ENCODE measurements at regions not wholly inside any gene's neighbourhood (a gene's known extent, or its start where the extent isn't known, plus 50 kb on each side); places are given as distances from the start of the nearest gene placed in this dataset.

DNA sequence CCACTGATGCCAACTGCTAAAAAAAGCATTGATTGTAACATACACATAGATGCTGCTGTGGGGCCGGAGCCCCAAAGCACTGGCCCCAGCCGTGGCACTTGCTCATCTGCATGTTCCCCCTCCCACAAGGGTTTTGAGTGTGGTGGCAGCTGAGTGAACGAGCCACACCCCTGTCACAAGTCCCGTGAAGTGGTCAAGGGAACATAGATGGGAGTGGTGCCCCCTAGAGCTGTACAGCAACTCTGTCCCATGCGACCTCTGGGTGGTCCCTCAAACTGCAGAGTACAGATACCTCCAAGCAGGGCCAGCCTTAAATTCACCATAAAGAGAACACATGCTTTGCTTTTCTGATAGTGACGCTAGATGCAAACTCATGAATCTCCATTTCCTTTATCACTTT is 503.3 kb upstream of the NRP1 start:
- TF ChIP-seq, protein P1, sequence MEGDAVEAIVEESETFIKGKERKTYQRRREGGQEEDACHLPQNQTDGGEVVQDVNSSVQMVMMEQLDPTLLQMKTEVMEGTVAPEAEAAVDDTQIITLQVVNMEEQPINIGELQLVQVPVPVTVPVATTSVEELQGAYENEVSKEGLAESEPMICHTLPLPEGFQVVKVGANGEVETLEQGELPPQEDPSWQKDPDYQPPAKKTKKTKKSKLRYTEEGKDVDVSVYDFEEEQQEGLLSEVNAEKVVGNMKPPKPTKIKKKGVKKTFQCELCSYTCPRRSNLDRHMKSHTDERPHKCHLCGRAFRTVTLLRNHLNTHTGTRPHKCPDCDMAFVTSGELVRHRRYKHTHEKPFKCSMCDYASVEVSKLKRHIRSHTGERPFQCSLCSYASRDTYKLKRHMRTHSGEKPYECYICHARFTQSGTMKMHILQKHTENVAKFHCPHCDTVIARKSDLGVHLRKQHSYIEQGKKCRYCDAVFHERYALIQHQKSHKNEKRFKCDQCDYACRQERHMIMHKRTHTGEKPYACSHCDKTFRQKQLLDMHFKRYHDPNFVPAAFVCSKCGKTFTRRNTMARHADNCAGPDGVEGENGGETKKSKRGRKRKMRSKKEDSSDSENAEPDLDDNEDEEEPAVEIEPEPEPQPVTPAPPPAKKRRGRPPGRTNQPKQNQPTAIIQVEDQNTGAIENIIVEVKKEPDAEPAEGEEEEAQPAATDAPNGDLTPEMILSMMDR (IDR thresholded peaks at IDR 0.05): no peak
- TF ChIP-seq POLR2AphosphoS5 (IDR thresholded peaks at IDR 0.05; ENCODE audit: insufficient read depth in 1 of 2, low read depth in 1 of 2) (no peak), POLR2A (IDR thresholded peaks at IDR 0.05) (no peak)
